Central memory CD8-positive, alpha-beta T cell (primary cell): ENCODE measurements at regions not wholly inside any gene's neighbourhood (a gene's known extent, or its start where the extent isn't known, plus 50 kb on each side); places are given as distances from the start of the nearest gene placed in this dataset.

Source experiments
- ATAC-seq: fragments of 150-1000 bp; cut with Tn5 transposase; replicated peaks from 2 replicates; pipeline ENCODE4 v1.10.0; 2022; ENCODE audit warnings: mild to moderate bottlenecking, moderate FRiP score, moderate number of reproducible peaks; ENCODE audit not compliant: poor library complexity, severe bottlenecking; ENCODE audit errors: extremely low read depth
- DNase-seq, 2 donors: peaks; one replicate each; pipeline ENCODE4 v3.0.0; 2021; ENCODE audit warnings: low spot score in 2 of 2
- H3K27ac Mint-ChIP-seq: one replicate; pipeline ENCODE4 v1.8.0; 2022; ENCODE audit warnings: low read depth, mild to moderate bottlenecking, moderate library complexity, mixed read lengths
- H3K27me3 Mint-ChIP-seq: one replicate; pipeline ENCODE4 v1.8.0; 2022; ENCODE audit warnings: mixed read lengths
- H3K36me3 Mint-ChIP-seq: one replicate; pipeline ENCODE4 v1.8.0; 2022; ENCODE audit warnings: mild to moderate bottlenecking, moderate library complexity, mixed read lengths; ENCODE audit not compliant: insufficient read depth
- H3K4me1 Mint-ChIP-seq: one replicate; pipeline ENCODE4 v1.8.0; 2022; ENCODE audit warnings: mixed read lengths
- H3K4me3 Mint-ChIP-seq: one replicate; pipeline ENCODE4 v1.8.0; 2022; ENCODE audit warnings: mild to moderate bottlenecking, moderate library complexity, mixed read lengths
- H3K9me3 Mint-ChIP-seq: one replicate; pipeline ENCODE4 v1.8.0; 2022; ENCODE audit warnings: mixed read lengths

DNA sequence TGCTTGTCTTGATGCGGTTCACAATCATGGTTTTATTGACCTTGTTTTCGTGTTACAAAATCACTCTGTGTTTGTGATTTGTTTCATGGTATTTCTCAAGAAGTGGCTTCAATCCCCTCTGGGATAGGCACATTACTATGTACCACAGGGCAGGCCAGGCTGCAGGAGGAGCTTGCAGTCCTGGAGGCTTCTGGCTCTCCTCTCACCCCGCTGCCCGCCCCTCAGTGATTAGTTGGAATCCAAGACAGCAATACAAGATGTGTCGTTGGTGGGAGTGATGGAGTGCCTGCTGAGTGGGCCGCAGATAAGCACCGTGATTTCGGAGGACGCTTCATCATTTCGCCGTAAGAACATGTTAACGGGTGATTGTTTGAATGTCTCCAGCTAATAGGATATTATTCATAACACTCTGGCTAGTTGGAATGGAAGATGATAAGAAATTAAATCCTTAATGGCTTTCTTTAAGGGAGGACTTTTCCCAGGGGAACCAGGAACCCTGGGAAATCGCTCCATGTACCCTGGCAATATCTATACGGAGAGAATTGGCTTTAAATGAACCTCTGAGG is 384.4 kb downstream of the MIAT start:
- no peaks in the 10 kb centered on the region for H3K36me3 Mint-ChIP-seq
- no peaks in the 10 kb centered on the region for H3K9me3 Mint-ChIP-seq
- no peaks in the 10 kb centered on the region for H3K4me1 Mint-ChIP-seq
- ATAC-seq = no peak
- no peak for DNase-seq
- no peak overlapping the region for H3K4me3 Mint-ChIP-seq
- H3K27me3 Mint-ChIP-seq = peaks cover 11% of the 10 kb centered on the region
- no peak overlapping the region for H3K27ac Mint-ChIP-seq

DNA sequence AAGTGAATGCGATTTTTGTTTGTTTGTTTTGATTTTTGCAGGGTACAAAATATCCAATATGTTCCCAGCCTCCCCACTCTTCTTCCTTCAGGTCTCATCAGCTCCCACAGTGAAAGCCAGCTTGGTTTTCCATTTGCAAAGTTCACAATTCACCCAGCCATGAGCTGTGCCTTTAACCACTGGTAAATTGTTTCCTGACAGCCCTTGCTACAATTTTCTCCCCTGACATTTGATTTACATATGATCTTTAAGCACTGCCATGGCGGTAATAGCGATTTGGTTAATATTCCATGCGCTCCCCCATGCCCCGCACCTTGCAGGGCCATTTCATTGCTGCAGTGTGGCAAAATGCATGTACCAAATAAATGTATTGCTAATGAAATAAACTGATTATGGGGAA is 385.9 kb downstream of the MIAT start:
- Mint-ChIP-seq H3K9me3 (no peaks in the 10 kb centered on the region), H3K27ac (no peak overlapping the region), H3K4me3 (no peak overlapping the region), H3K36me3 (no peaks in the 10 kb centered on the region), H3K27me3 (peaks cover 7% of the 10 kb centered on the region), H3K4me1 (no peaks in the 10 kb centered on the region)
- no peak for ATAC-seq
- no peak for DNase-seq

DNA sequence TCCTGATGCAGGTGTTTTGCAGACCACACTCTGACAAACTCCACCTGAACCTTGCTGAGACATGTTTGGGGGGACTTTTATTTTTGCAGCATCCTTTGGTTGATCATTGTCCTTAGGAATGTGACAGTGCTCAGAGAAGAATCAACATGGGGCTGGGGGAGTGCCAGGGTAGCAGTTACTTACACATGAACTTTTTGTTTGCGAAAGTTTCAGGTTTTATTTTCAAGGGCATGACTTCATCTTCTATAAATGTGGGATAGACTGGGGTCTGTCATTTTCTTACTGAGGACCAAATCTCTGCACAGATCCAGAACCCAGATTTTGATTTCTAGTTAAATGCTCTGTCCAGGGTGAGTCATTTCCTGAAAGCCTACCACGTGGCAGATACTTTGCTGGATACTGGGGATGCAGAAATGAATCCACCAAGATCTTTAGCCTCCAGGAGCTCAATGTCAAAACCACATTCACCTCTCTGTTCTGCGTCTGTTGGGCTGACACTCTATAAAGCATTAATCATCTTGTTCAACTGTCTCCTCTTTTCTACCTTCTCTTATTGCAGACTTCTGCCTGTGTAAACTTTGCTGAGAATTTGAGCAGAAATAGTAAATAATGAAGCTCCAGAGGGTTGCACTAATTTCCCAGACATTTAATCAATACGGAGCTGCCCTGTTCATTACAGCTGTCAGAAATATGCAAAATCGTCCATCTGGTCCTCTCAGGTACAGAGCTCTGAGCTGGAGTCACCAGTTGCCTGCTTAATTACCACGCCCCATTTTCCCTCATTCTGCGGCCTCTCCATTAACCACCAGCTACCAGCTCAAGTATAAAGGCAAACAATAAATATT is 387.9 kb downstream of the MIAT start:
- Mint-ChIP-seq H3K27me3 (peaks cover 3% of the 10 kb centered on the region), H3K4me3 (no peak overlapping the region), H3K4me1 (no peaks in the 10 kb centered on the region), H3K27ac (no peak overlapping the region), H3K9me3 (no peaks in the 10 kb centered on the region), H3K36me3 (no peaks in the 10 kb centered on the region)
- no peak for DNase-seq
- ATAC-seq = no peak

DNA sequence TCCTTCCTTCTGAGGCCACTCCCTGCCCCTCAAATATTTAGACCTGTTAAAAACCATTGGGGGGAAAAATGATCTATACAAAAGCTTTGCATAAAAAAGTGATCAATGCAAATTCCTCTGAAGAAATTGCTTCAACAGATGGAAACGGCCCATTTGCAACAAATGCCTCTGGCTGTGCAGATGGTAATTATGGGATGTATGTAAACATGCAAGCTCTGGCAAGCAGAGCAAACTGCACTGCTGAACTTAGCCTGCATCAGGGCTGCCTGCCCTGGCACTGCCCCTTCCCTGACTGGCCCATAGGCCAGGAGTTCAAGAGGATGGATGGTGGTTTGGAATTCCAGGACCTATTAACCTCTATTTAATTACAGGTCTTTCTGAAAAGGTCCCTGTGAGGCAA is 388.7 kb downstream of the MIAT start:
- Mint-ChIP-seq H3K9me3 (no peaks in the 10 kb centered on the region), H3K27me3 (peaks cover 11% of the 10 kb centered on the region), H3K36me3 (no peaks in the 10 kb centered on the region), H3K27ac (no peak overlapping the region), H3K4me3 (no peak overlapping the region), H3K4me1 (no peaks in the 10 kb centered on the region)
- no peak for ATAC-seq
- no peak for DNase-seq

DNA sequence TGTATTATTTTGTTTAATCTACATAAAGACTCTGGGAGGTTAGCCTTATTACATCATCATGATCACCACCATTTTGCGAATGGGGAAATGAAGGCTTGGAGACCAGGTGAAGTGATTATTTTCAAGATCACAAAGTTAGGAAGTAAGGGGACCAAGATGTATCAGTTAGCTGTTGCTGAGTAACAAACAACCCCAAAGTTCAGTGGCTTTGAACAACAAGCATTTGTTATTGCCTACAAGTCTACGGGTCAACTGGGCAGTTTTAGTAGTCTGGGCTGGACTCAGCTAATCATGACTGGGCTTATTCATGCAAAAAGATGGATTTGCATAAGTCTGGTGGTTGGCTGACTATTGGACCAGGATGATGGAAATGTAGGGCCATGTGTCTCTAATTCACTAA is 389.2 kb downstream of the MIAT start:
- ATAC-seq = no peak

DNA sequence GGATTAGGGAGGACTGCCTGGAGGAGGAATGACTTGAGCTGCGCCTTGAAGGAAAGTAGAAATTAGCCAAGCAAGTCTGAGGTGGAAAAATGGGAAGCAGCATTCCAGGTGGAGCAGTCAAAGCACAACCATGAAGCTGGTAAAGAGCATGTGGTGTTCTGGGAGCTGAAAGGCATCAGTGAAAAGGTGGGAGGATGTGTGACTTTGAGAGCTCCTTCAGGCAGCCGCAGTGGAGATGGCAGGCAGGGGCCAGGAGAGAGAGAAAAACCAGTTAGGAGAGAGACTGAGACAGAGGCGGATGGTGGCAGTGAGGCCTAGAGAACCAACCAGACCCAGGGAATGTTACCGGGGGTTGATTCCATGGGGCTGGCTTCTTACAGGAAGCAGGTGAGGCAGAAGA is 393.4 kb downstream of the MIAT start:
- no peak overlapping the region for H3K4me3 Mint-ChIP-seq
- no peaks in the 10 kb centered on the region for H3K9me3 Mint-ChIP-seq
- DNase-seq (no peak), ATAC-seq (no peak)
- H3K36me3 Mint-ChIP-seq = no peaks in the 10 kb centered on the region
- peaks cover 26% of the 10 kb centered on the region for H3K27me3 Mint-ChIP-seq
- H3K4me1 Mint-ChIP-seq = no peaks in the 10 kb centered on the region
- H3K27ac Mint-ChIP-seq = peak overlapping the region; percentile 16

More for the DNA sequence above, 389.2 kb downstream of the MIAT start:
- Mint-ChIP-seq H3K36me3 (no peaks in the 10 kb centered on the region), H3K27ac (no peak overlapping the region), H3K27me3 (peaks cover 13% of the 10 kb centered on the region), H3K4me1 (no peaks in the 10 kb centered on the region), H3K4me3 (no peak overlapping the region), H3K9me3 (no peaks in the 10 kb centered on the region)
- no peak for DNase-seq

DNA sequence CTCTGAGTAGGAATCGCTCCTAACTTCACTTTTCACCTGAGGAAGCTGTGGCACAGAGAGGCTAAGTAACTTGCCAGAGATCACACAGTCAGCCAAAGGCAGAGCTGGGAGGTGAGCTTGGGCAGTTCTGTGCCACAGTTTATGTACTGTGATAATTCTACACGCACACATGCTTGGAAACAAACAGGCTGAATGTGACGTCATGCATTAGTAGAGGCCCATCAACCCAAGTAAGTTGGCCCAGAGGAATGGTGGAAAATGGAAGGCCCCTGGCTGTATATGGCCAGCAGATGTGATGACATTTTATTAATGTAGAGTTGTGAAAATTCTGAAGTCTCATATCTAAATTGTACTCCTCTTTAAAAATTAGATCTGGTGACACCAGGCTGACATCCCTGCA is 394.0 kb downstream of the MIAT start:
- no peak for DNase-seq
- no peaks in the 10 kb centered on the region for H3K36me3 Mint-ChIP-seq
- no peaks in the 10 kb centered on the region for H3K4me1 Mint-ChIP-seq
- no peaks in the 10 kb centered on the region for H3K9me3 Mint-ChIP-seq
- peaks cover 28% of the 10 kb centered on the region for H3K27me3 Mint-ChIP-seq
- no peak for ATAC-seq
- no peak overlapping the region for H3K27ac Mint-ChIP-seq
- no peak overlapping the region for H3K4me3 Mint-ChIP-seq

DNA sequence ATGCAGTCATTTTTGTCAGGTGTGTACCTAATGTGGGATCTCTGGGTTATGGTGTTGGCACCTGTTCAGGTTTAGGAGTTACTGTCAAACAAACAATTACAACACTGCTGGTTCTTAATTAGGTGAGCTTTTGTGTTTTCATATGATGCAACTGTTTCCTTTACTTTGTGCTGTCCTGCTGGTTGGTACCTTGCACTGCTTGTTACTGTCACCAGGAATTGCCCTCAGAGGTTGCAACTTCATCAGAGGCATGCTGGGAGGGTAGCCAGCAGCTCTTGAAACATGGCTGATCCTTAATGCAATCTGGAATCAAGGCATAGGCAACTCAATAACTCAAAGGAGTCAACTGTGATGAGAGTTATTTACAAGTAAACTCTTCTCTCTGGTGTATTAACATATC is 400.3 kb downstream of the MIAT start:
- no peak for DNase-seq
- Mint-ChIP-seq H3K27me3 (peaks cover 35% of the 10 kb centered on the region), H3K4me3 (no peak overlapping the region), H3K27ac (no peak overlapping the region), H3K36me3 (no peaks in the 10 kb centered on the region), H3K4me1 (no peaks in the 10 kb centered on the region), H3K9me3 (no peaks in the 10 kb centered on the region)
- no peak for ATAC-seq

DNA sequence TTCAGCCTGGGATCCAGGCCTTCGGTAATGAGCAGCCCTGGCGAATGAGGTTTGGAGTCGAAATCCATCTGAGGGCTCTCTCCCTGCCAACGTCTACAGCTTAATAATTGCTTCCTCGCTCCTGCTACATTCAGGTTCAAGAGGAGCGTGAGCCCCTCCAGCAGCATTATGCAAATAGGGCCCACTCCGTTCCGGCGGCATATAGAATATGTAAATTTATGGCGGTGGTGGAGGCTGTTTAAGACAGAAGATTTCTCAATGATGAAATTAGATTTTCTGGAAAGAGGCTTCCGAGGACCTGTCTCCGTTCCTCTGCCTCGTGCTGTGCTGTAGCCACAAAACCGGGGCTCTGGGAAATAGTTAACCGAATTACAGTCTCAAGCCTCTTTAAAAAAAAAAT is 402.8 kb downstream of the MIAT start:
- H3K4me1 Mint-ChIP-seq = no peaks in the 10 kb centered on the region
- no peak overlapping the region for H3K4me3 Mint-ChIP-seq
- no peaks in the 10 kb centered on the region for H3K36me3 Mint-ChIP-seq
- peaks cover 32% of the 10 kb centered on the region for H3K27me3 Mint-ChIP-seq
- ATAC-seq (no peak), DNase-seq (no peak)
- no peak overlapping the region for H3K27ac Mint-ChIP-seq
- H3K9me3 Mint-ChIP-seq = no peaks in the 10 kb centered on the region

DNA sequence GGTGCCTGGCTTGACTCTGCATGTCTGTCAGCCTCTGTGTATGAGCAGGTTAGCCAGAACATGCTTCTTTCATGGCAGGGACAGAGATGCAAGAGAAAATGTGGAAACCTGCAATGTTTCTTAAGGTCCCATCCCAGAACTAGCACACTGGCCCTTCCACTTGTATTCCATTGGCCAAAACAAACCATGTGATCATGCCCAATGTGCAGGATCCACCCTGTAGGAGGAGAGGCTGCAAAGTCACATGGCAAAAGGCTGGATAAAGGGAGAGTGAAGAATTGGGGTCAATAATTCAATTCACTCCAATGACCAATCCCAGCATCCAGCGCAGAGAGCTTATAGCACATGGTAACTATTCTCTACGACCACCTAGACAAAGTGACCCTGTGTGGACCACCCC is 405.5 kb downstream of the MIAT start:
- H3K27ac Mint-ChIP-seq = no peak overlapping the region
- no peak for ATAC-seq
- no peak for DNase-seq
- no peak overlapping the region for H3K4me3 Mint-ChIP-seq
- H3K36me3 Mint-ChIP-seq = peaks cover 2% of the 10 kb centered on the region
- no peaks in the 10 kb centered on the region for H3K4me1 Mint-ChIP-seq
- peaks cover 36% of the 10 kb centered on the region for H3K27me3 Mint-ChIP-seq
- no peaks in the 10 kb centered on the region for H3K9me3 Mint-ChIP-seq

DNA sequence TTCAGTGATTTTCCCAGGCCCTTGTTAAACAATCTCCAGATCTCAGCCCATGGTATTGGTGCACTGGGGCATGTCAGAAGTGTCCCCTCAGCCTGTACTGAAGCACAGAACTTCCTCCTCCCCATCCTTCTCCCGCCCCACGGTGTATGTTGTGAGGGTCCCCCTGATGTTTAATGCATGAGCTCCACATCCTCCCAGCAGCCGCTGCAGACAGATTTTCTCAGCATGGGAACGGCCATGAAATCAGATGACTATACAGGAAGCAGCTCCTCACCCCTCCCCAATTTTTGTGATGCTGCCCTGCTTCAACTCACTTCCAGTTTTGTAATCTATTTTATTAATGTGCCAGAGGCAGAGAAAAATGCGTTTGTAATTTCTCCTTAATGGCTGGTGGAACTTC is 406.0 kb downstream of the MIAT start:
- no peaks in the 10 kb centered on the region for H3K4me1 Mint-ChIP-seq
- no peak for DNase-seq
- H3K27me3 Mint-ChIP-seq = peaks cover 39% of the 10 kb centered on the region
- H3K36me3 Mint-ChIP-seq = peaks cover 2% of the 10 kb centered on the region
- H3K4me3 Mint-ChIP-seq = no peak overlapping the region
- no peak overlapping the region for H3K27ac Mint-ChIP-seq
- no peaks in the 10 kb centered on the region for H3K9me3 Mint-ChIP-seq
- no peak for ATAC-seq

DNA sequence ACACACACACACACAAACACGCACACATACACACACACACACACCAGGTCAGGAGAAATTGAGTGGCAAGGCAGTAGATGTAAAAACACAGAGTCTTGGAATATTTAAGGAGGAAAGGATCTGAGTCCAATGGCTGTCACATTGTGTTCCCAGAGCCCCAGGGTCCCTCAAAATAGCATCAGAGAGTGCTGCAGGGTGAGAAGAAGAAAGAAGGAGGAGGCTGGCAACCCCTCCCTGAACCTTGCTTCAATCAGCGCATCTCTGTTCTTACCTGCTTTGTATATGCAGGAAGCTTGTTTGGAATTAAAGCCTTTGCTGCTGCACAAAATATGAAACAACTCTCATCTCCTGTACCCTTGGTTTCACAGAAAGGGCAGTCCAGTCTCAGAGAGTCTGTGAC is 406.5 kb downstream of the MIAT start:
- Mint-ChIP-seq H3K4me3 (no peak overlapping the region), H3K9me3 (no peaks in the 10 kb centered on the region), H3K4me1 (no peaks in the 10 kb centered on the region), H3K27me3 (peaks cover 39% of the 10 kb centered on the region), H3K36me3 (peaks cover 2% of the 10 kb centered on the region), H3K27ac (no peak overlapping the region)
- DNase-seq = no peak
- no peak for ATAC-seq

DNA sequence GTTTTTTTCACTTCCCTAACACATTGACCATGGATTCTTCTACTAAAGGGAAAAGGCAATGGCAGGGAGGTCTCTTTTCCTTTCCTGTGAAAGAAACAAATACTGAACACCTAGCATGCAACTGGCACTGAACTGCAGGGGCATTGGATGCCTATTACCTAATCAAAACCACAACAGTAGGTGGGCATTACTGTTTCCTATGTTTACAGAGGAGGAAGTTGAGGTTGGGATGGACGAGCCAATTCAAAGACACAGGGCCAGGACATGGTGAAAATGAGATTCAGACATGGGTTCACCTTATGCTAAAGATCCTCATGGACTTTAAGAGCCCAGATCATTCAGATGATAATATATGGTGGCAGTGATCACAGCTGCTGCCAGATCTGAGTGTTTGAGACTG is 407.0 kb downstream of the MIAT start:
- Mint-ChIP-seq H3K27me3 (peaks cover 40% of the 10 kb centered on the region), H3K4me3 (no peak overlapping the region), H3K4me1 (no peaks in the 10 kb centered on the region), H3K36me3 (peaks cover 2% of the 10 kb centered on the region), H3K9me3 (no peaks in the 10 kb centered on the region), H3K27ac (no peak overlapping the region)
- ATAC-seq (no peak), DNase-seq (no peak)
